HG03045 (cell line): ENCODE measurements at regions not wholly inside any gene's neighbourhood (a gene's known extent, or its start where the extent isn't known, plus 50 kb on each side); places are given as distances from the start of the nearest gene placed in this dataset.
"Not testable (repeated sequence)": the region's sequence is repeated elsewhere in the genome, so short reads cannot be mapped to it uniquely, and the experiment has no call there.

Source experiments
- ATAC-seq: cut with Tn5 transposase; IDR thresholded peaks from one replicate; pipeline ENCODE4 v1.9.1; 2021; ENCODE audit warnings: mild to moderate bottlenecking, moderate library complexity; ENCODE audit not compliant: unreplicated experiment

GRCh38 chr13:73325723-73326558 lies 267.1 kb downstream of the KLF5 start:
- ATAC-seq: no peak

- ATAC-seq: no peak
Measured at GRCh38 chr13:73324842-73325722, 266.3 kb downstream of the KLF5 start.

- no peak for ATAC-seq
Measured at GRCh38 chr13:73323615-73324014, 264.8 kb downstream of the KLF5 start.

GRCh38 chr13:73321043-73321442 lies 262.2 kb downstream of the KLF5 start:
- ATAC-seq: no peak

- no peak for ATAC-seq
Measured at GRCh38 chr13:73317140-73317539, 258.3 kb downstream of the KLF5 start.

- no peak for ATAC-seq
Measured at GRCh38 chr13:73310366-73310765, 251.6 kb downstream of the KLF5 start.

GRCh38 chr13:73307481-73307880 lies 248.7 kb downstream of the KLF5 start:
- no peak for ATAC-seq

- ATAC-seq: no peak
Measured at GRCh38 chr13:73306688-73307087, 247.9 kb downstream of the KLF5 start.

- no peak for ATAC-seq
Measured at GRCh38 chr13:73304442-73304841, 245.6 kb downstream of the KLF5 start.

- ATAC-seq: no peak
Measured at GRCh38 chr13:73303851-73304250, 245.0 kb downstream of the KLF5 start.

- not testable (repeated sequence) for ATAC-seq
Measured at GRCh38 chr13:73301622-73302021, 242.8 kb downstream of the KLF5 start.

- no peak for ATAC-seq
Measured at GRCh38 chr13:73300718-73301425, 242.1 kb downstream of the KLF5 start.

GRCh38 chr13:73299787-73300186 lies 241.0 kb downstream of the KLF5 start:
- ATAC-seq: no peak

GRCh38 chr13:73293913-73294523 lies 235.2 kb downstream of the KLF5 start:
- ATAC-seq: no peak

- no peak for ATAC-seq
Measured at GRCh38 chr13:73292127-73292526, 233.3 kb downstream of the KLF5 start.

- no peak for ATAC-seq
Measured at GRCh38 chr13:73290844-73291243, 232.0 kb downstream of the KLF5 start.

- no peak for ATAC-seq
Measured at GRCh38 chr13:73288596-73288995, 229.8 kb downstream of the KLF5 start.

- ATAC-seq: no peak
Measured at GRCh38 chr13:73287831-73288230, 229.0 kb downstream of the KLF5 start.

- ATAC-seq: no peak
Measured at GRCh38 chr13:73286942-73287620, 228.3 kb downstream of the KLF5 start.

- ATAC-seq: no peak
Measured at GRCh38 chr13:73286177-73286576, 227.4 kb downstream of the KLF5 start.
